Keratinocyte (primary cell): ENCODE measurements at regions not wholly inside any gene's neighbourhood (a gene's known extent, or its start where the extent isn't known, plus 50 kb on each side); places are given as distances from the start of the nearest gene placed in this dataset.

ENCODE experiments used
- EZH2 ChIP-seq: IDR thresholded peaks from one replicate; pipeline ENCODE4 v1.6.1; 2012; ENCODE audit warnings: inconsistent platforms, mild to moderate bottlenecking, low read length, moderate library complexity
- TF ChIP-seq, protein P1 (sequence below), 3 experiments: IDR thresholded peaks in 1 of 3; conservative IDR thresholded peaks in 1 of 3; optimal IDR thresholded peaks in 1 of 3; 2 replicates in 2 of 3; 3 replicates in 1 of 3; pipeline versions ENCODE3 to v1.5.1; 2011; ENCODE audit warnings: low read length in 3 of 3, mild to moderate bottlenecking in 3 of 3, moderate library complexity in 2 of 3, control low read depth in 1 of 3, inconsistent platforms in 1 of 3; ENCODE audit not compliant: insufficient read depth in 2 of 3; ENCODE audit errors: extremely low read depth in 1 of 3

DNA sequence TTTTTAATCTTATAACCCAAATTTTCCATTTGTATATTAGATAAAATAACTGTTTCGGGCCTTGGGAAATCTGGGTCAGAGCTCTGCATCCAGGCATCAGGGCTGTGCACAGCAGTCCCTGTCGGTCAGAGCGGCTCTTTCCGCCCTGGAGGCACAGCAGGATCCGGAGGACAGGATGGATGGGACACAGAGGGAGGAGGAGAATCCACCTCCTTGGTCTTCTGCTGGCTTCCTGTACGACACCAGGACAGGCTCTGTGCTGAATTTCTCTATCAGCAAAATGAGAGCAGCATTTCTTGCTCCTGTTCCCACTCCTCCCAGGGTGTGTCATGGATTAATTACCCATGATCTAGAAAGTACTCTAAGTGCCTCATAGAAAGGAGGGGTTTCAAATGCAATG, 254.9 kb downstream of the SKAP2 start:
- TF ChIP-seq, protein P1, sequence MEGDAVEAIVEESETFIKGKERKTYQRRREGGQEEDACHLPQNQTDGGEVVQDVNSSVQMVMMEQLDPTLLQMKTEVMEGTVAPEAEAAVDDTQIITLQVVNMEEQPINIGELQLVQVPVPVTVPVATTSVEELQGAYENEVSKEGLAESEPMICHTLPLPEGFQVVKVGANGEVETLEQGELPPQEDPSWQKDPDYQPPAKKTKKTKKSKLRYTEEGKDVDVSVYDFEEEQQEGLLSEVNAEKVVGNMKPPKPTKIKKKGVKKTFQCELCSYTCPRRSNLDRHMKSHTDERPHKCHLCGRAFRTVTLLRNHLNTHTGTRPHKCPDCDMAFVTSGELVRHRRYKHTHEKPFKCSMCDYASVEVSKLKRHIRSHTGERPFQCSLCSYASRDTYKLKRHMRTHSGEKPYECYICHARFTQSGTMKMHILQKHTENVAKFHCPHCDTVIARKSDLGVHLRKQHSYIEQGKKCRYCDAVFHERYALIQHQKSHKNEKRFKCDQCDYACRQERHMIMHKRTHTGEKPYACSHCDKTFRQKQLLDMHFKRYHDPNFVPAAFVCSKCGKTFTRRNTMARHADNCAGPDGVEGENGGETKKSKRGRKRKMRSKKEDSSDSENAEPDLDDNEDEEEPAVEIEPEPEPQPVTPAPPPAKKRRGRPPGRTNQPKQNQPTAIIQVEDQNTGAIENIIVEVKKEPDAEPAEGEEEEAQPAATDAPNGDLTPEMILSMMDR (optimal IDR thresholded peaks at IDR 0.05 in 1 of 3, IDR thresholded peaks at IDR 0.05 in 1 of 3, conservative IDR thresholded peaks at IDR 0.05 in 1 of 3; ENCODE audit: extremely low read depth in 1 of 3, insufficient read depth in 2 of 3, low read length in 3 of 3), result no peak
- TF ChIP-seq EZH2, result no peak
